ENCODE measurements at regions not wholly inside any gene's neighbourhood (a gene's known extent, or its start where the extent isn't known, plus 50 kb on each side); places are given as distances from the start of the nearest gene placed in this dataset.
"Not testable (repeated sequence)": the region's sequence is repeated elsewhere in the genome, so short reads cannot be mapped to it uniquely, and the experiment has no call there.

DNA sequence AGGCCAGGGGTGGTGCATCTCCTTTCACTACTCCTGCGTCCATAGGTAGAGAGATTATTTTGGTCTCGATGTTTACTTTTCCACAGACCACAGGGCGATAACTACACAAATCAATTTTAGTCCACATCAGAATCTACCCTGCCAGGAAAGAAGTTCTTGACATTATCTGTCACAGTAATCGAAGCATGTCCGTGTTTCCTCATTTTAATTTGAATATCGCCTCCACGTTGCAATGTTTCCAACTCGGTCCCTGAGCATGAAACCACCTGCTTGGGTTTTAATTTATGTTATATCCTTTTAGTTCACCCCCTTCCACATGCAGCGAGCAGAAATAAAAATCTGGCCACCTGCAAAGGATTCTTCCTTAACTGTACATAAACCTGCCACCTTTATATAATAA is 100.1 kb upstream of the ATXN3L start:
- DNase-seq = no peak

DNA sequence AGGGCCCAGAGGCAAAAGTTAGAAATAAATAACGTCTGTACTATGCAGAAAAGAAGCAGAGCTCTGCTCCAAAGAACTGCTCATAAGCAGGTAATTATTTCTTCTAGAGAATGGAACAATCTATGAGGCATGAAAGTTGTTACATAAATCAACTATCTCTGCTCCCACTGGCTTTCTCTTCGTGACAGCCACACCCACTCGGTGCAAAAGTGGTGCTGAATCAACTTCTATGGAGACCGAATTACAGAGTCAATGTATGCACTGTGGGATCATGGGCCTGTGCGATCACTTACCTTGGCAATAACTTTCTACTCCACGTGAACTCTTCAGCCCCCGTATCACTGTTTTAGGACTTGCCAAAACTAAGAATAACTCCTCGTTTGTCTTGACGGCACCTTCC is 99.4 kb upstream of the ATXN3L start:
- no peak for DNase-seq

DNA sequence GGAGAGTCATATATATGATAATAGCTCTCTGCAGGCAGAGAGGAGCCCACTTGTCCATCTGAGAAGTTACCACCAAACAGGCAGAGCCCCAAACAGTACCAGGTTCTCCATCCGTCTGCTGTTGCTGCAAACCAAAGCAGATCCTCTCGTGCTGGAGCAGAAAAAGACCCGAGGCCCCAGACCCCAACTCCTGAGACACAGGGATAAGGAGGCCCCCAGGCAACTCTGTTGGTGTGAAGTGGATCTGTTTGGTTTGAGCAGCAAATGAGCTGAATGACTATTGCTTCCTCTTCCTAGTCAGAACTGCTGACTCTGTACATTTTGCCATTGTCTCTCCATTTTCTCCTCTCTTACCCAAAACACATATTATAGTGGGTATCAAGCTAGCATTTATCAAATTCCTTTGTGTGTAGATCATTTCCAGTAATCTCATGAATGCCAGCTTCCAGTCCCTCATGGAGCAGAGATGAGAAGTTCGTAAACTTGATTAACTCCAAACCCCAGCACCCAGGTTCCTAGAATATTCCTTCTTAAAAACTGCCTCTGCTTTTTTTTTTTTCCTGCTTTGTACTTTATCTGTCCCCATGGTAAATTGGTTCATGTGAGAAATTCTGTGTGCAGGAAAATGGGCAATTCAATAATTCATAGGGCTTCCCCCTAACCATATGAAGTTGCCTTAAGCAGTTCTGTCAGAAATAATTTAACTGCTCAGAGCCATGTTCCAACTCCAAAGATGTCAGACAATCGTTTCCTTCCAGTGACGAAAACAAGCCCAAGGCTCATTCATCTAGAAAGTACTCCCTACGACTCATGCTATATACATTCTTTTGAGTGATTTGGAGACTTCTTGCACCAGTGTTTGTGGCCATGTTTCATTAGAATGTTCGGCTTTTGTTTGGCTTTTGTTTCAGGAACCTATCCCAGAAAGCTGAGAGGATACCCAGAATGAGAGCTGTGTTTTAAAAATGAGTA is 98.6 kb upstream of the ATXN3L start:
- DNase-seq = no peak

DNA sequence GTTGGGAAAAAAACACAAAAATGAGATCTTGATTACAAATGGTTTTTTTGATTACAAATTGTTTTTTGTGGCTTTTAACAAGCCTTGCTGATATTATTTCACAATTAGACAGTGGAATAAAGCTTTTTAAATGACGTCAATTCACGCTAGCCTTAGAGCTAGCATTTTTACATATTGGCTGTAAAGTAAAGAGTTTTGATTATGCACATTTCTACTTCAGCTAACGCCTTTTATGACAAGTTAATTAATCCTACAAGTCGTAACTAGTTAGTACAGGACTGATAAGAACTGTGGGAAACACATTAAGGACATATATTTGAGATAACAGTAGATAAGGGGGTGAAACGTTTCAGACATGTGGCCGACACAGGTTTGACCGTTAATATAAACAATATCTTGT is 95.7 kb upstream of the ATXN3L start:
- no peak for DNase-seq

DNA sequence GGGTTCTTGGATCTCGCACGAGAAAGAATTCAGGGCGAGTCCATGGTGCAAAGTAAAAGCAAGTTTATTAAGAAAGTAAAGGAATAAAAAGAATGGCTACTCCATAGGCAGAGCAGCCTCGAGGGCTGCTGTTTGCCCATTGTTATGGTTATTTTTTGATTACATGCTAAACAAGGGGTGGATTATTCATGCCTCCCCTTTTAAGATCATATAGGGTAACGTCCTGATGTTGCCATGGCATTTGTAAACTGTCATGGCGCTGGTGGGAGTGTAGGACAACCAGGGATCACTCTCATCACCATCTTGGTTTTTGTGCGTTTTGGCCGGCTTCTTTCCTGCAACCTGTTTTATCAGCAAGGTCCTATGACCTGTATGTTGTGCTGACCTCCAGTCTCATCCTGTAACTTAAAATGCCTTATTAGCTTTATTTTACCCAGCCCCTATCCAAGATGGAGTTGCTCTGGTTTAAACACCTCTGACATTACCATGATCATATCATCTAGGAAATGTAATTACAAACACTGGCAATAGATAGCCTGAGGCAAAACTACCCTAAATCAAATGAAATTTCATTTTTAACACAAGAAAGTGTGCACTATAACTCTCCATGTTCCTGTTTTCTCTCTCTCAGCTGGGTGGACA is 94.3 kb upstream of the ATXN3L start:
- no peak for DNase-seq

DNA sequence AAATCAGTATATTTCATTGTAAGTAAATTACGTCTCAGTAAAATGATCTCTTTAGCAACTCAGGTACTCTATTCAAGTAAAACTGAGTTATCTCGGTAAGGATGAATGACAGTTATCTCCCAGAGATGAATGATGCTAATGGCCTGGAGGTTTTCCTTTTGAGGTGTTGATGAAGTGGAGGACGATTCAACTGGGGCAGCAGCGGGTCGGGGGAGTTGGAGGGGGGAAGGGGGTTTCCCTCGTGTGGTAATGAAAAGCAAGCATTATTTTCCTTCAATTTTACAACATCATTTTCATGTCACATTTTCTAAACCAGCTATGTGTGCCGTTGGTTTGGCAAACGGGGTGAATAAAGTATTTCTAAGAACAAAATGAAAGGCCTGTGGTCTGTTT is 92.4 kb upstream of the ATXN3L start:
- DNase-seq = no peak

DNA sequence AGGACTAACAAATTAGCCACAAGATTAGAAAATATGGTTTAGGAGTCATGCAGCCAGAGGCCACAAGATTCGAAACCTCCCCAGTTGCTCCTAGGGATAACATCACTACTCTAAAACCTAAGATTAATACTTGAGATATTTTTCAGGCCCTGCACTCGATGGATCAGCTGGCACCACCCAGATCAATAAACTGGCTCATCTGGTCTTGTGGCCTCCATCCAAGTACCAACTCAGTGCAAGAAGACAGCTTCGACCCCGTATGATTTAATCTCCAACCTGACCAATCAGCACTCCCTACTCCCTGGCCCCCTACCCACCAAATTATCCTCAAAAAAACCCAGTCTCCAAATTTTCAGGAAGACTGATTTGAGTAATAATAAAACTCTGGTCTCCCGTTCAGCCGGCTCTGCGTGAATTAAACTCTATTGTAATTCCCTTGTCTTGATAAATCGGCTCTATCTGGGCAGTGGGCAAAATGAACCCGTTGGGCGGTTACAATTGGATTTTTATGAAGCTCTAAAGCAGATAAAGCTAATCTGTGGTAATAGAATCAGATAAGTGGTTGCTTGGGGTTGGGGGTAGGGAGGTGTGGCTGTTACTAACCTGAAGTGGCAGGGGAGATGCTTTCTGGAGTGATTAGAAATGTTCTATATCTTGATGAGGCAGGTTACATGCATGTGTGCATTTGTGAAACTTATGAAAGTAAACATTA is 91.8 kb upstream of the ATXN3L start:
- no peak for DNase-seq

DNA sequence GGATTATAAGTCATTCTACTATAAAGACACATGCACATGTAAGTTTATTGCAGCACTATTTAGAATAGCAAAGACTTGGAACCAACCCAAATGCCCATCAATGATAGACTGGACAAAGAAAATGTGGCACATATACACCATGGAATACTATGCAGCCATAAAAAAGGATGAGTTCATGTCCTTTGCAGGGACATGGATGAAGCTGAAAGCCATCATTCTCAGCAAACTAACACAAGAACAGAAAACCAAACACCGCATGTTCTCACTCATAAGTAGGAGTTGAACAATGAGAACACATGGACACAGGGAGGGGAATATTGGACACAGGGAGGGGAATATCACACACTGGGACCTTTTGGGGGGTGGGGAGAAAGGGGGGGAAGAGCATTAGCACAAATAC is 88.7 kb upstream of the ATXN3L start:
- DNase-seq = not testable (repeated sequence)

DNA sequence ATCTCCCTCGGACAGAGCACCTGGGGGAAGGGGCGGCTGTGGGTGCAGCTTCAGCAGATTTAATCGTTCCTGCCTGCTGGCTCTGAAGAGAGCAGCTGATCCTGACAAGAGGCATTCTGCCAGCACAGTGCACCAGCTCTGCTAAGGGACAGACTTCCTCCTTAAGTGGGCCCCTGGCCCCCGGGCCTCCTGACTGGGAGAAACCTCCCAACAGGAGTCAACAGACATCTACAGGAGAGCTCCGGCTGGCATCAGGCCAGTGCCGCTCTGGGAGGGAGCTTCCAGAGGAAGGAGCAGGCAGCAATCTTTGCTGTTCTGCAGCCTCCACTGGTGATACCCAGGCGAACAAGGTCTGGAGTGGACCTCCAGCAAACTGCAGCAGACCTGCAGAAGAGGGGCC is 84.9 kb upstream of the ATXN3L start:
- DNase-seq = not testable (repeated sequence)

DNA sequence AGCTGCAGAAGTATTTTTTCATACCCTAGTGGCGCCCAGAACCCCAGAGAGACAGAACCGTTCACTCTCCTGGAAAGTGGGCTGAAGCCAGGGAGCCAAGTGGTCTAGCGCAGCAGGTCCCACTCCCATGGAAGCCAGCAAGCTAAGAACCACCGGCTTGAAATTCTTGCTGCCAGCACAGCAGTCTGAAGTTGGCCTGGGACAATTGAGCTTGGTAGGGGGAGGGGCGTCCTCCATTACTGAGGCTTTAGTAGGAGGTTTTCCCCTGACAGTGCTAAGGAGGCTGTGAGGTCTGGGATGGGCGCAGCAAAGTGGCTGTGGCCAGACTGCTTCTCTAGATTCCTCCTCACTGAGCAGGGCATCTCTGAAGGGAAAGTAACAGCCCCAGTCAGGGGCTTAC is 84.5 kb upstream of the ATXN3L start:
- DNase-seq = no peak

DNA sequence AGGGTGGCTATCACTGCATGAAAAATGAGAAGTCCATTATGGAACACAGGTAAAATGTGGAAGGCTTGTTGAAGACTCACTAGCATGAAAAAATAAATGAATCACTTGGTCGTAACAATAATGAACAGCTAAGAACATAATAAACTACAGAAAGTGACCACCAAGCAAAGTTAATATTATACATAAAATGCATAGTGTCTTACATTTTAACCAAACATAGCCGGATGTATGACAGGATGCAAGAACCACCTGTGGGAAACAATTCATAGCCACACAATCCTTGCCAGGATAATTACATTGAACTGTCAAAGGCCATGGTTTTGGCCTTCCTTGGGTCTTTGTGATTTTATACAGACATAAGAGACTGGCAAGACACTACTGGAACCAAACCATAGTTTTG is 81.9 kb upstream of the ATXN3L start:
- no peak for DNase-seq

DNA sequence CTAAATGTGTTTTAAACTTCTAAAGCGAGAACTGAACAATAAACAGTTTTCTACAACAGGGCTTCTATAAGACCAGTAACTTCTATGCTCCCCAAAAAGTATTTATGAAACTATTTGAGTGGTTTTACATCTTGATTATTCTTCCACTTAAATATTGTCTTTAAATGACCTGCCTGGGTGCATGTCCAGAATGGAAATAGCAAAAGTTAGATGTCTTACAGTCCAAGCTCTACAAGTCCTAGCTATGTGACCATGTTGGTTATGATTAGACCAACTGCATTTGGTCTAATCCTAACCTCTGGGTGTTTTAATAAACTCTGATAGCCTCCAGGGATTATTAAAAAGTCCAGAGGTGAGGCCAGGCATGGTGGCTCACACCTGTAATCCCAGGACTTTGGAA is 79.0 kb upstream of the ATXN3L start:
- DNase-seq = no peak

DNA sequence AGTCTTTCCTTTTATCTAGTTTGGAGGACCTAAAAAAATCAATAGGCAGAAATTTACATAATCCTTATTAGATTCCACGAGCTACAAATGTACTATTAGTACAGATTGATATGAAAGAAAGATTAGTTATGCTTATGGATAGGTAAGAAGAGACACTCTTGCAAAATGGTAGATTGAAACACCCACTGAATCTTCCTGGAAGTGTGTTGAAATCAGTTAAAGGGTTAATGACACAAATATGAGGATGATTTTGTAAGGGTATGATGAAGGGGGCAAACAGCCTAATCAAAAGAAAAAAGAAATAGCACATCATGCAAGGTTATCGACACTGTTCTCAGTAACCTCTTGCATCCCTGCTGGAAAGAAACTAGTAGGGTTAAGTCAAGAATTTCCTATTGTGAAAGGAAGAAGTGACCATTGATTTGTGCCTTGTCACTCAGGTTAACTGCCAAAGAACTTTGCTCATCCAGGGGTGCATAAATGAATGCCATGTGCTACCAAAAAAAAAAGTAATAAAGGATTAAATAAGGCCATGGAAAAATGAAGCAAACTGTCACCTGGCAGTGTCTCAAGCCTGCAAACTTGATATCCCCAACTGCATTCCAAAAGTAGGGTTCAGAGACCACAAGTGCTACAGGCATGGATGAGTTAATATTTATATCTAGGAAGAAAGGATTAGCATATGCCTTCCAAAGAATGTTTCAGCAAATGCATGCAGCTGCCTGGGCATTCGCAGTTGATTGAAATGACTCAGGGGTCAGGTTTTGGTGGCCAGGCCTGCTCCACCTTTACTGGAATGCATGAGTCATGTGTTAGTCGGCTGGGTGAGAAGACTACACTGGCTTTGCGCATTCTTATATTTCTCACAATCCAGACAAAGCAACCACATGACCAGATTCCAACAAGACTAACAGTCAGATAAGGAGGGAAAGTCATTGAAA is 78.3 kb upstream of the ATXN3L start:
- no peak for DNase-seq

DNA sequence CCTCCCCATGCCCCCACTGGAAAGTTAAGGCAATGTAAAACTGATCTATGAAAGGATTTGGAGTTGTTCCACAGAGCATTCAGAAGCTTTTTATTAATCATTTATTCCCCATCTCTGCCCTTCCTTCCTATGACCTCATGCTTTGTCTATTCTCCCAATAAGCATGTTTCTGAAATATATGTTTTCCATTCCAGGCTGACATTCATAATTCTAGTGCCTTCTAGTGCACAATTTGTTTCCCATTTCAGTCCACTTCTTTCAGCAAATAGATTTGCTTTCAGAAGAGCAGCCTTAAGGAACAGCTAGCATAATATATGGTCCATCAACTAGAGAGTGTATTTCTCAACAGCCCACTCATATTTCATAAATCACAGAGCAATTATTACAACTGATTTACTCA is 77.1 kb upstream of the ATXN3L start:
- DNase-seq = no peak

DNA sequence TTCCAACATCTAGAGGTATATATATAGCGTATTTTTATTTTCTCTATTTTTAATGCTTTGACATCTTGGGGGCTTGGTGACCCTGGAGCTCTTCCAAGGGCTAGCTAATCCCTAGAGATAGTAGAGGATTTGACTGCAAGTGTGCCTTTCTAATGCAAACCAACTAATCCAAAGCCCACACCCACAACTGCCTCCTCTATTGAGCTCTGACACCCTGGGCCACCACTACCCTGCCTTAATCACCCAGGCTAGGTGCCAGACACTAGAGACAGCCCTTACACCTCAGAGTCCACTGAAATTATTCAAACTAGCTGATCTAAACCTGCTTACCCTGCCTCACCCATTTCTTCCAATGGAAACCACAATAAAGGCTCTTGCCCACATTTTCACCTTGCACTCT is 69.6 kb upstream of the ATXN3L start:
- DNase-seq = no peak

DNA sequence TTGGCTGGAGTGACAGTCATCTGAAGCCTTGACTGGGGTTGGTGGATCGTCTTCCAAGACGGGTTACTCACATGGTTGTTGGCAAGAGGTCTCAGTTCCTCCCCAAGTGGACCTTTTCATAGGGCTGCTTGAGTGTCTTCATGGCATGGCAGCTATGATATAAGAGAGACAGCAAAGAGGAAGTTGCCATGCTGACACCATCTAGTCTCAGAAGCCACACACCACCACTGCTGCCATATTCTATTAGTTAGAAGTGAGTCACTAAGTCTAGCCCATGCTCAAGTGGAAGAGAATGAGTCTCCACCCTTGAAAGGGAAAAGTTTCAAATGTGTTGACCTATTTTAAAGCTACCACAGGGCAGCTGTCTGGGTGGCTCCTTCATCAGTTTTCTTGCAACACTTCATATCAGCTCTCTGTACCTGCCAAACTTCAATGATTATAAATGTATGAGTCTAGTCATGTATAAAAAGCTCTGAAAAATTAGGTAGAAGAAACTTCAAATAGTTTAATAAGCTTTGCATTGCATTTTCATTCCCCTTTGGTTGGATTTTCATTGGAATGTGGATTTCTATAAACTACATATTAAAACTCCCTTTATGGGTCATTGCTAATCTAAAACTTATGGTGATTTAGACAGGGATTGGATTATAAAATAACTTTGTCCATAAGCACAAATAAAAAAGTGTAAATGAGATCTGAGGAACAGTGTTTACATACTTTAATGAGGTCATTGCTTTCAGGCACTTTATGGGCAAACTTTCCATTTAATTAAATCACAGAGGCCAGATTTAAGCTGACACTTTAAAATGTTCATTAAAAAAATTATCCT is 68.0 kb upstream of the ATXN3L start:
- DNase-seq = no peak

DNA sequence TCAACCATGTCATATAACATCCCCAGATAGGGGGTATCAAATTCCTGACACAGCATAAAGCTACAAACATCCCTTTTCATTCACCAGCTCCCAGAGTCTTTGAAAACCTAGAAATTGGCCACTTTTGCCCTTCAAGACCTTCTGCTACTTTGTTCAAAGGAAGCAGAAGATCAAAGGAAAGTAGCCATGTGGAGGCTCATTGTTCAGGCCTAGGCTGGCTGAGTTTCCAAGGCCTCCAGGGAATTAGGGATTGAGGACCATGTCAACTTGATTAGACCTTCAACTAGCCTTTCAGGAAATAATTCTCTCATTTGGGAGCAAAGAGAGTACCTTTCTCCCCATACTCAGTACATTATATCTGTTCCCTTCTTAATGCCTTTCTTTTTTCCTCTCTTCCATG is 66.8 kb upstream of the ATXN3L start:
- DNase-seq = no peak

DNA sequence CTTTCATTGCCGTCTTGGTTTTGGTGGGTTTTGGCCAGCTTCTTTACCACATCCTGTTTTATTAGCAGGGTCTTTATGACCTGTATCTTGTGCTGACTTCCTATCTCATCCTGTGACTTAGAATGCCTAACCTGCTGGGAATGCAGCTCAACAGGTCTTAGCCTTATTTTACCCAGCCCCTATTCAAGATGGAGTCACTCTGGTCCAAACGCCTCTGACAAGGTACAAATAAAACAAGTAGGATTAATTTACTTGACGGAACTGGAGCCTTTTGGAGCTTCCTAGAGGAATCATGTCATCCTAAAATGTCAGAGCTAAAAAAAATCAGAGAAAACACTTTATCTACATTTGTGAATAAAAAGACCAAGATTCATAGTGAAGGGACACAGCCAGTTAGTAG is 66.2 kb upstream of the ATXN3L start:
- no peak for DNase-seq

DNA sequence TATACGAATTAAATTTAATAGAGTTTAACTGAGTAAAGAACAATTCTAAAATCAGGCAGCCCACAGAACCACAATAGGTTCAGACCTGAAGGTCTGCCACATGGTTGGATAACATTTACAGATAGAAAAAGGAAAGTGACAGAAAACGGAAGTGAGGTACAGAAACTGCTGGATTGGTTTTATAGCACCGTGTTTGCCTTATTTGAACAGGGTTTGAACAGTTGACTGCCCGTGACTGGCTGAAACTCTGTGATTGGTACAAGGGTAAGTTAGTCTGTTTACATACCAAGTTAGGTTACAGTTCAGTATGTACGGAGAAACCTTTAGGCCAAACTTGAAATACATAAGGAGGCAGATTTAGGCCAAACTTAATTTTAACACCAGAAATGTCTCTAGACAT is 64.1 kb upstream of the ATXN3L start:
- no peak for DNase-seq

DNA sequence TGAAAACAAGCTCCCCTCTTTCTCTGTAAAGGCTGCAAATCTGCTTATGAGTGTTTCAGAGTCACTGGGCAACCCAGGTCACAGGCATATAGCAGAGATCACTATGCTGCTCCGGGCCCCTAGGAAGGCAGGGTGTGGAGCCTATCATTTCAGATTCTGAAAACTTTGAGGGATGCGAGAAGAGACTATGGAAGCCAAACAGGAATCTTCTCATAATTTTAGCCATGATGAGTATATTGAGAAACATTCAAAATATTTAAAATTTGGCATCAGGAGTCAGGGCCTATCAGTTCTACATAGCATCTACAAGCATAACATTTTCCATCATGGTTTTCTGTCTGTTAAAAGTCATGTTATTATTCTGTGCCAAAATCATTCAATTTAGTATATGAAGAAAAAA is 61.7 kb upstream of the ATXN3L start:
- no peak for DNase-seq

DNA sequence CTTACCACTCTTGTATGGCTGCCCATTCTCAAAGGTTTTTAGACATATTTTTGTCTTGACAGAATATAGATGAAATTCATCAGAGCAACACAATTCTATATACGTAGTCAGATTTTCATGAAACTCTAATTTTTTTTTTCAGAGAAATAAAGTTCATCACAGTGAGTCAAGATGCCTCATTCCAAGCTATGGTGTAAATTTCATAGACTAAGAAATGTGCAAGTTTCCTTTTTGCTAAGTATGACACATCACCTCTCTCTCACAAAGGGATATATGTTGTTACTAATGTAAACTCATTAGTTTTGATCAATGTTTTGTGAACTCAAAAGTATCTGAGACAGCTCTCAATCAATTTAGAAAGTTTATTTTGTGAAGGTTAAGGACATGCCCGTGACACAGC is 60.4 kb upstream of the ATXN3L start:
- no peak for DNase-seq
